NCI-H2196 (cell line): ENCODE measurements at regions not wholly inside any gene's neighbourhood (a gene's known extent, or its start where the extent isn't known, plus 50 kb on each side); places are given as distances from the start of the nearest gene placed in this dataset.
A peak's percentile ranks its signal among the peaks of the same experiment; 100 is the strongest.

ENCODE experiments used
- DNase-seq: peaks from one replicate; lab custom pipeline; 2025; ENCODE audit not compliant: unreplicated experiment; lab: John Stamatoyannopoulos, UW

GRCh38 chr5:56594792-56595191, 220.6 kb upstream of the MAP3K1 start:
- no peak for DNase-seq

- no peak for DNase-seq
These were observed 224.3 kb upstream of the MAP3K1 start for GRCh38 chr5:56591081-56591480.

- DNase-seq = no peak
These were observed 225.9 kb upstream of the MAP3K1 start for GRCh38 chr5:56589481-56589860.

DNA sequence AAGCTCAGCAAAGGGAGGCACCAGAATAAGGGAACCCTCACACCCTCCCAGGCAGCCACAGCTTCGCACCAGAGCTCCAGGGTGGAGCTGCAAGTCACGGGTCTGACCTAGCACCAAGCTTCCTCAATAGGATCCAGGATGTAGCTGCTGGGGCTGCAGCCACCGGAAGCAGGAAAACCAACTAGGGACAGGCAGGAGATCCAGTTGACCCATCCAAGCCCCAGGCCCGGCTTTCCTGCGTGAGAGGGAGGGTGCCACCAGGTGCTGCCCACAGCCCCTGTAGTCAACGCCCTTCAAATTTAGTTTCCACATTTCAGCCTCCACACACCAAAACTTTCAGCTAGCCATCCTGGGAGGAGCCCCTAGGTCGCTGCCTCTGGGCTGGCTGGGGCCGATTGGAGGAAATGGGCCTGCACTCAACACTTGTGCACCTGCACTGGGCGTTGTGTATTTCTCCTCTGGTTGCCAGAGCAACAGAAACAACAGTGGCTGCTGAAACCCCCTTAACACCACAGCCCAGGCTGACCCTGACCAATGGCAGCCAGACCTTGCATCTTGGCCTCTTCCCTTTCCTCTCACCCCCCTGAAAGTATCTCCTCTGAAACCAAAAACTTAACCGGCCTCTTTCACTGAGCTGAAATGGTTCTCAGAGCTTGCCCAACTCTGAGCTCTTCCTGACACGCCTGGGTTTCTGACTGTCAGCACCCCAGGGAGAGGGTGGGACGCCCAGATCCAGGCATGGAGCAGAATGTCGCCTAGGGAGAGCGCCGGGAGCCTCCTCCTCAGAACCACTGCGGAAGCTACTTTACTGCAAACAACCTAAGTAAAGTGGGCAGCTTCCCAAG, 226.5 kb upstream of the MAP3K1 start:
- peak; percentile 6 for DNase-seq

DNA sequence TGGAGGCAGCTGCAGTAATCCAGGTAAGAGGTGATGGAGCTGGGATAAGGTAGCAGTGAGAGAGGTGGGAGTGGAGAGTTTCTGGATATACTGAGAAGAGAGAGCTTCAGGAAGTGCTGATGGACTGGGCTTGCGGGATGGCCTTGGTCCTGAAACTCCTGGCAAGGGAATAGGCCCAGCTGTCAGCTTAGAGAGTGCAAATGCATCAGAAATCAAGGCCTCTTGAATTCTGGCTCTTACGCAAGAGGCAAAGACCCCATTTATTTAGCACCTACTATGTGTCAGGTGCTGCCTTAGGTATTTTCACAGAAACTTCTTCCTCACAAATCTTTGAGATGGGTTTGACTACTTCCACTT, 227.2 kb upstream of the MAP3K1 start:
- no peak for DNase-seq

DNA sequence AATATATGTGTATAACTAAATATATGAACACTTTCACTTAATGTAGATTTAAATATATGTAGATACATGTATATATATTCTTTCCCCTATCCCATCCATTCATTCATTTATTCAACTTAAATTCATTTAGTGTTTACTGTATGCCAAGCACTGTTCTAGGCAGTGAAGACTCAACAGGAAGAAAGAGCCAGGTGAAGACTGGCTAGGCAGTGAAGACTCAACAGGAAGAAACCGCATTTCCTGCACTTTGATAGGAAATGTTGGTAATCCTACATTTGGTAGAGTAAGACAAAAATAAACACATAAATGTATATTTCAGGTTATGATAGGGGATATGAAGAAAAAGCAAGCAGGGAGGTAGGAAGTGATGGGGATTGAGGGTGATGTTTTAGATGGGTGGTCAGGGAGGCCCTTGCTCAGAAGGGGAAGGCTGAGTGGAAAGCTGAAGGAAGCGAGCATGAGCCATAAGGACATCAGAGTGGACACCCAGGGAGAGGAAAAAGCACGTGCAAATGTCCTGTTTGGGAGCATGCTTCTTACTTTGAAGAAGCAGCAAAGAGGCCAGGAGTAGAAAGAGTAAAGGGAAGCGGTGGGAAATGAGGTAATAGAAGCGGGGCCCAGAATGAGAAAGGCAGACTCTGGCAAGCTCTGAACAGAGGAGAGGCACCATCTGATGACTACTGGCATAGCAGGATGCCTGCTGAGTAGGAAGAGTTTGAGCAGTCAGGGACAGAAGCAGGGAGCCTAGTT, 227.8 kb upstream of the MAP3K1 start:
- no peak for DNase-seq

GRCh38 chr5:56585999-56586691, 229.2 kb upstream of the MAP3K1 start:
- peak; percentile 15 for DNase-seq

- no peak for DNase-seq
These were observed 229.9 kb upstream of the MAP3K1 start for GRCh38 chr5:56585461-56585860.

DNA sequence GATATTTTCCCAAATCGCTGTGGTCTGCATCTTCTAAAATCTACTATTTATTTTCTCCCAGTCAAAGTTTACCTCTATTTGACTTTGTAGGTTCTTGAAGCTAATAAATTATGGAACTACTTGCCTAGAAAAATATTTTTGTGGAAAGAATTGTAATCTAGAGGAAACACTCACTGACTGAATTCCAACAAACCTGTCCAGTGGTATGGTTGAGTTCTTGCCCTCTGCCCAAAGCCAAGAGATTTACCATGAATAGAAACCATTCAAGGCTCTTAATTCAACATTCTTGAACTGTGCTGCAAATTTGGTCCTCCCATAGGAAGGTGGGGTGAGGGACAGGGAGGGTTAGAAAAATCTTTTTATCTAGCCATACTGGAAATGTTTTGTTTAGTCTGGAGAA, 233.9 kb upstream of the MAP3K1 start:
- DNase-seq = no peak

GRCh38 chr5:56580864-56581263, 234.5 kb upstream of the MAP3K1 start:
- DNase-seq = no peak

DNA sequence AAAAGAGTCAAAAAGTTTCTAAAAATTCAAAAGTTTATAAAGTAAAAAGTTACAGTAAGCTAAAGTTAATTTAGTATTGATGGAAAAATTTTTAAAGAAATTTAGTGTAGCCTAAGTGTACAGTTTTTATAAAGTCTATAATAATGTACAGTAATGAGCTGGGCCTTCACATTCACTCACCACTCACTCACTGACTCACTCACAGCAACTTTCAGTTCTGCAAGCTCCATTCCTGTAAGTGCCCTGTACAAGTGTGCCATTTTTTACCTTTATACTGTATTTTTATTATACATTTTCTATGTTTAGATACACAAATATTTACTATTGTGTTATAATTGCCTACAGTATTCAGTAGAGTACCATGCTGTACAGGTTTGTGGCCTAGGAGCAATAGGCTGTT, 239.5 kb upstream of the MAP3K1 start:
- DNase-seq = no peak

GRCh38 chr5:56574778-56575177, 240.6 kb upstream of the MAP3K1 start:
- DNase-seq = no peak

DNA sequence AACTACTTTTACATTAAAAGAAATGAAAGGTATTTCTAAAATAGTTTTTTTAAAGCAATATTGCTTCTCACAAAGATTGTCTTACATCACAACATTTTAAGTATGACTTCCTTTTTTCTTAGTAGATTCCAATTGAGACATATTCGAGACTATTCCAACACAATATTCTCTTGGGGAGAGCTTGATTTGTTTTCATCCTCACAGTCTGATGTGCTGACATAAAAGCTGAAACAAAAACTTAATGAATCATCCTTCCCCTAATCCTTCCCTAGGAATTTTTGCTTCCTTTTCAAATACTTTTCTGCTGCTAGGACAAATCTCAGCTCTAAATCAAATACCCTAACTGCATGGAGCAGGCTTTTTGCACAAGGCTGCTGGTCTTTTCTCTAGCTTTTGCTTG, 245.8 kb upstream of the MAP3K1 start:
- no peak for DNase-seq

- no peak for DNase-seq
These were observed 246.3 kb upstream of the MAP3K1 start for GRCh38 chr5:56569076-56569475.

DNA sequence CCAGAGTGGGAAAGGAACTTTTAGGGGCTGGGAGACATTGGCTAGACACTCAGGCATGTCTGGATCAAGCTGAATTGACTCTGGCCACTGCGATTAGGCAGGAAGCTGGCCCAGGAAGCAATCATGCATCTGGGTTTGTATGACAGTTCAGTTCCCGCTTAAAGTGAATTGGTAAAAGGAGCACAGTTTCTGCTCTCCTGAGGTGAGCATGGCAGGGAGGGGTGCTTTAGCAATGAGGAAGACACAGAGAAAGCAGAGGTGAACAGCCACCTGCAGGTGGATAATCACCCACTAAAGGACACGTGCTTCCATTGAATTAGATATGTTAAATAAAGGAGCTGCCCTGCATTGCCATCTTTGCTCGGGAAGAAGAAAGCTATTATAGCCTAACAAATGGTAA, 248.1 kb upstream of the MAP3K1 start:
- no peak for DNase-seq

DNA sequence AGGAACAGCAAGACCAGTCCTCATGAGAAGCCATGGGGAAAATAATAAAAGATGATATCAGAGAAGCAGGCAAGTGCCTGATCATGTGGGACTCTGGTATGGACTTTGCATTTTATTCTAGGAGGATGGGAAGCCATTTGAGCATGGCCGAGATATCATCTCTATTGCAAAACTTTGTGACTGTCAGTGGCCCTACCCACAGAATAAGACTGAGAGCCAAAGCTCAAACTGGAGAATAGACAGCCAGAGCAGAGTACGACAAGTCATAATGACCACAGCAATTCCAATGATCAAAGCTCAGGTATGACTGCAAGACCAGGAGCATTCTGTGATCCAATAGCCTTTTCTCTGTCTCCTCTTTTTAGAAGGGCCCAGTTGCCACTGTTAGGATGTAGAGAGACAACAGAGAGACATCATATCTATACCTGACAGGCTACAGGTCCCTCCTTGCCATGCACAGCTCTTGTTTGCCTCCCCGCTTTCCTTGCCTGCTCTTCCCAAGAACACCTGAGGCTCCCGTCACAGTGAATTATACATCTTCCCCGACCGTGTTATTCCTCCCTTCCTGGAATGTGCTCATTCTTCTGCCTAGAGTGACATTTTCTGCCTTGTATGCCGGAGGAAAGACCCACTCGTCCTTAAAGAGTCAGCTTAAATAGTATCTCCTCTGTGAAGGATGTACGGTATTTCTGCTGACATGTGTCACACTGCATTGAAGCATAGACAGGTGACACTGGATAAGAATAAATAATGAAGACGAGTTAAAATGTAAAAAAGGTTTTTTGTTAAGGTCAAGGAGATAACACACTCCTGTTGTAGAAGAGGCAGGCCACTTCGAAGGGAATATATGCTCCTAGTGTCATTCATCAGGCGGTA, 248.7 kb upstream of the MAP3K1 start:
- DNase-seq = no peak

DNA sequence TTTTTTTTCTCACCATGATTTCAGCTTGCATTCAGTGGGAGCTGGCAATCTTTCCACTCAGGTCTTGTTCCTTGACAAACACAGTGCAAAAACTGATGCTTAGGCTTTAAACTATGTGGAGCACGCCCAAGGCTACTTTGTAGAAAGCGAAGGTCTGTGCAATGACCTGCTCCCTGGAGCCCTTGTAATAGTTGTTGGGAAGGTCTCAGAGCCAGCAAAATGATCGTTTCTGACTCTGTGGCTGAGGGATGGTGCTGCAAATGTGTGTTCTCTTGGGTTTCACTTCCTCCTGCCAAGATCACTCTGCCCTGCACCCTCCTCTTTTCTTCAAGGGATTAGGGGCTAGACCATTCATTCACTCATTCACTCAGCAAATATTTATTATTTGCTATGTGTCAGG, 249.7 kb upstream of the MAP3K1 start:
- no peak for DNase-seq

DNA sequence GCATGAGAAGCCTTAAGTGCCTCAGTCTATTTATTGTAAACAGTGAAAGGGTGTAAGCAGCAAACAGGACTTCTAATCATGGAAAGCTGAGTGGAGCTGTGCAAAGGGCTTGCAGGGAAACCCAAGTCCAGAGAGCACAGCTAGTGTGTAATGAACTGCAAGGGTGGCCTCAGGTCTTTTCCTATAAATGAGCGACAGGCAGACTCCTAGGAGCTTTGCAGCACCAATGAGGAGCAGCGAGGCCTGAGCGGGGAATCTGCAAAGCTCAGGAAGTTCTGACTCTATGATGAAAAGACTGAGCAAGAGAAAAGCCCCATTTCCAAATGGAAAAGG, 250.1 kb upstream of the MAP3K1 start:
- no peak for DNase-seq

DNA sequence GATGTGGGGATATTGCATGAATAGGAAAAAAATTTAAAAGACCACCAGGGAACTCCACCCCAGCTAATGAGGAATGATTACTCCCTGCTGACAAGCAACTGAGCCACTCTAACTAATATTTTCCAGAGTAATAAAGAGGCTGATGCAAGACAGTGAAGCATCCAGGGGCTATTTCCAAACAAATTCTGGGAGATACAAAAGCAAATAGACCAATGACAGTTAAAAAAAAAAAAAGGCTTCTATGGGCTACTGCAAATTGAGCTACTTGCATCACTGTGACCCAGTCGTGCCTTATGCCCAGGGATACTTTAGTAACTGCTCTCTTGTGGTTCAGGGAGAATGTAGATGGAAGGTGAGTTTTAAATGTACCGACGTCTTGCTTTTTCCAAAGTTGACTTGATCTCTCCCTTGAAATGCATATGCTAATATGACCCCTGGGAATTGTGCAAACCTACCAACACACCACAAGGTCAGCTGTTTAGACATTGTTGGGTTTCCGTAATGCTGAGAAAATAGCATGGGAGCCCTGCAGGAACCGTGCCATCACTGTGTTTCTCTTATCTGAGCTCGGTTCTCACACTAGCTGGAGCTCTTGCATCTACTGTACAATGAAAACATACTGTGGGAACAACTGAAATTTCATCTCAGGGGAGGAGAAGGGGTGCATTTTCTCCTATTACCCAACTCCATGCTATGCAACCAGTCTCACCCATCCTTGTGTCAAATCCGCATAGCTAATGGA, 250.6 kb upstream of the MAP3K1 start:
- no peak for DNase-seq

GRCh38 chr5:56561455-56561854, 253.9 kb upstream of the MAP3K1 start:
- DNase-seq = no peak
